ENCODE measurements at regions not wholly inside any gene's neighbourhood (a gene's known extent, or its start where the extent isn't known, plus 50 kb on each side); places are given as distances from the start of the nearest gene placed in this dataset.

DNA sequence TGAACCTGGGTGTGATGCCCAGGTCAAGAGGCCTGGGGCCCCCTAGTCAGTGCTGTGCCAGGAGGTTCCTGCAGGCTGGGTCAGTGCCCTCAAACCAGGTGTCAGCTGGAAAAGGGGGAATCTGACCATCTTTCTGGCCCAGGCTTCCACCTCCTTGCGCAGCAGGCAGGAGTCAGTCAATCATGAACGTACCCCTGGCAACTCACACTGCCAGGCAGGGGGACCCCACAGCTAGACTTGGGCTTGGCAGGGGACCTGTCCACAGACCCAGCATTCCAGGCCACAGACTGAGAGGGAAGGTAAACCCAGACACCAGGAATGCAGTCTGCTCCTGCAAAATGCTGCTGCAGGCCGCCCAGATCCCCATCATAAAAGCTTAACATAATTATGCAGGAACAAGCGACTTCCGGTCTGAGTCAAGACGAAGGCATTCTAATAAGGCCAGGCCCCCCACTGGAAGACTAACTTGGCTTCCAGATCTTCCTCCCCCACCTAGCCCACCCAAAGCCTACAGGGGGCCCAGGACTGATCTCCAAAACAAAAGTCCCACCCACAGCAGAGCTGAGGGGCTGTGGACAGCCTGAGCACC is 156.3 kb downstream of the BCOR start:
- no peak for DNase-seq

DNA sequence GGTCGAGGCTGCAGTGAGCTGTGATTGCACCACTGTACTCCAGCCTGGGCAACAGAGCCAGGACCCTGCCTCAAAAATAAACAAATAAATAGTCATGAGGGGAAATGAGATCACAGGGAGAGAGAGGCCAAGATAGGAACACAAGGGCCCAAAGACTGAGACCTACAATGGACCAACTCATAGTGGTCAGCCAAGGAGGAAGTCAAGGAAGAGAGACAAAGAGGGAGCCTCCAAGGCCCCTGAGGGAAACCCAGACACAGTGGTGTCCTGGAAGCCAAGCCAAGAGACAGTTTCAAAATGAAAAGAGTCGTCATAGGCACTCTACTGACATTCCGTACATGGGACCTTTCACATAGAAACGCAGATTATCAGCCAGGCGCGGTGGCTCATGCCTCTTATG is 153.3 kb downstream of the BCOR start:
- DNase-seq = no peak

DNA sequence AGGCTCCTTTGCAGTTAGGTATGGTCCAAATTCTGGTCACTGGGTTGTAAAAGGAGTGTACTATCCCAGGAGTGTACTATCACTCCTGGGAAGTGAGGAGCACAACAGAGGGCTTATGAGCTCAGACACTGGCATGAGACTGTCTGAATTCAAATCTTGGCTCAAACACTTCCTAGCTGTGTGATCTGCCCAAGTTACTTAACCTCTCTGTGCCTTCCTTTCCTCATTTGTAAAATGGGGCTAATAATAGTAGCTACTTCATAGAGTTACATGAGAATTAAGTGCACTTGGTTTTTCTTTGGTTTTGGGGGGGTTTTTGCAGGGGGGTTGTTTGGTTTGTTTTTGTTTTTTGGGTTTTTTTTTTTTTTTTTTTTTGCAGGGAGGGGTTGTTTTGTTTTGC is 152.0 kb downstream of the BCOR start:
- DNase-seq = no peak

DNA sequence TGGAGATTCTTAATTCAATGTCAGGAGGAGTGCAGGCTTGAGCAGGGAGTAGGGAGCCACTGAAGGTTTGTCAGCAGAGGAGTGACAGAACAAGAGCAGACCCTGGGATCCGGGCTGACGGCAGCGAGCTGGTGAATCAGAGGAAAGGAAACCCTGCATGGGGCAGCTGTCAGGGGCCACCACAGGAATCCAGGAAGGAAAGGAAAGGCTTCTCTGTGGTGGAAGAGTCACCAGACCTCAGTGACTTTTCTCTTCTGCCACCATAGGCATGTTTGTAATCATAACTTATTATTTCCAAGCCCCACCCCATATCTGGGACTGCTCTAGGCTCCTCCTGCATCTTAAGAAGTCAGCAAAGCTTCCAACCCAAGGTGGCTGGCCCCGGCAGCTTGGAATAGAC is 150.9 kb downstream of the BCOR start:
- no peak for DNase-seq

DNA sequence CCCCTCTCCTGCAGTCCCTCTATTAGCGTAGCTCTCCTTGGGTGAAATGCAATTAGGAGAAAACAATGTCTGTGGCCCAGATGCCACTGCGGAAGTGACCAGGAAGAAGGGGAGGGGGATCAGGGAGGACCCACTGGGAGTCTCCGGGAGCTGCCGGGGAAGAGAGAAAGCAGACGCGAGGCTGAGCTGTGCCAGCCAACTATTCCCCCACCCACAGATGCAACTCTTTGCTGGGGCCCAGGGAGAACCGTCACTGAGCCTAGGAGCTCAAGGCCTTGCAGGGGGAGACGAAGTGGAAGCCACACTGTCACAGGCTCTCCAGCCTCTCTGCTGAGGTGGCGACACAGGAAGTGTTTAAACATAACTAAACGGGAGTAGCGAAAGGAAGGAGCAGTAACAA is 149.2 kb downstream of the BCOR start:
- no peak for DNase-seq

DNA sequence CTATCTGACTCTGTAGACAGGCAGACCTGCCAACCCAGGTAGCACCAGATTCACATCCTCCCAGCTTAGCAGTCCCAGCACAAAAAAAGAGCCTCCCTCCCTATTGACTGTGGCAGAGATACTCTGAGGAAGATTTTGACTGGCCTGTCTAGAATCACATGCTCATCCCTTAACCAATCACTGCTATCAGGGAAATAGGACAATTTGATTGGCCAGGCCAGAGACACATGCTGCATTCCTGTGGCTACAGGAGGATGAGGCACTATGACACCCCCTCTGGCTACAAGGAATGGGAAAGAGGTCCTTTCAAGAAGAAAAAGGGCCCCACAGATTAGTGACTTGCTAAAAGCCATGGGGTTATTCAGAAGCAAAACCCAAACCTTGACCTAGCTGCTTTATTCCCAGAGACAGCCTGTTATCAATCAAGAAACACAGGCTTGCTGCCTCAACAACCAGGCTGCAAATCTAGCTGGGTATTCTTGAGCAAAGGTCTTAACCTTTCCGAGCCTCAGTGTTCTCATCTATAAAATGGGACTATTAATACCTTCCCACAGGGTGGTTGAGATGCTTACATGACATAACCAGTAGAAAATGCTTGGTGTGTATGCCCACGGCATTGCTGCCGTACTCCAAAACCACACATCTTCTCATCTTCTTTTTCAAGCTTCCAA is 147.6 kb downstream of the BCOR start:
- DNase-seq = no peak

DNA sequence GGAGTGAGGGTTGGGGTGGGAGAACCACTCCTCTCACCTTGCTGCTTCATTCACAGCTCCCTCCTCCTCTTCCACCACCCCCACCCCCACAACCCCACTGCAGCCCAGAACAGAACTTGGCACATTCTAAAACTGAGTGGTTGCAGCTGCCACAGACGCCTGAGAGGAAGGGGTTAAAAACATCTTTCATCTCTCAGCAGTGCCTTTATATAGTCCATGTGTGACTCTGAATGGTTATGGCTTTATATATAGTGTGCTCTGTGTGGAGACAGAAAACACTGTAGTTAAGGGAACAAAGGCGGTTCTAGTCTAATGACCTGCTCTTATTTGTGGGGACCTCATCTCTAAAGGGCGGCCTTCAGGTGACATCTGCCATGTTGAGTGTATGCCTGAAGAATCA is 144.8 kb downstream of the BCOR start:
- no peak for DNase-seq

DNA sequence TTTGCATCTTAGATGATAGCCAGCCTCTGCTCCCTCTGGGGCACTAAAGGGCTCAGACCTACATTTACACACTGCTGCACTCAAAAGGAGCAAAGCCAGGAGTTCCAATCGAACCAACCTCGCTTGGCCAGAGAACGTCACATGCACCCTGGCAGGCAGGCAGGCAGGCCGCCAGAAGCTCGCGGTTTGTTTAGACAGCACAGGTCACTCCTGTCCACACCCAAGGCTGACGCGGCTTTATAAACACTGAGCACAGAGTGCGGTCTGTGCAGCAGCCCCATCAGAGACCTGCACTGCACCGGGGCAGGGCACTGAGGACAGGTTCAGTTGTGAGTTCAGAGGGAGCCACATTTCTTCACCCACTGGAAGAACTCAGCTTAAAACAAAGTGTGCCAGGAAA is 143.9 kb downstream of the BCOR start:
- no peak for DNase-seq

DNA sequence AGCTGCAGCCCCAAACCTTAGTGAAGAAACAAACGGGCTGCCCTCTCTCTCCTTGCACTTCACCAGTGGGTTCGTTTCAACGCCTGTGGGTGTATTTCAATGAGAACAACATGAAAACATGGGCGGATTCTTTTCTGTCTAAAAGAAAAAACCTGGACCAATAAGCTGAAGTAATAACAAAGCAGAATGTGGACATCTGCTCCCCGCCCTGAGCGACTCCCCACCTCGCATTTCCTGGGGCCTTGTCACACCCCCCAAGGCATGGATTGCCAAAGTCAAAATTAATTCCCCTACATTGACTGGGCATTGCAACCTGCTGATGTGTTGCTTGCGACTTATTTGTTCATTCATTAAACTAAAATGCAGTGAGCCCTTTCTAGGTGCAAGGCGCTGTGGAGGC is 142.9 kb downstream of the BCOR start:
- DNase-seq = no peak

DNA sequence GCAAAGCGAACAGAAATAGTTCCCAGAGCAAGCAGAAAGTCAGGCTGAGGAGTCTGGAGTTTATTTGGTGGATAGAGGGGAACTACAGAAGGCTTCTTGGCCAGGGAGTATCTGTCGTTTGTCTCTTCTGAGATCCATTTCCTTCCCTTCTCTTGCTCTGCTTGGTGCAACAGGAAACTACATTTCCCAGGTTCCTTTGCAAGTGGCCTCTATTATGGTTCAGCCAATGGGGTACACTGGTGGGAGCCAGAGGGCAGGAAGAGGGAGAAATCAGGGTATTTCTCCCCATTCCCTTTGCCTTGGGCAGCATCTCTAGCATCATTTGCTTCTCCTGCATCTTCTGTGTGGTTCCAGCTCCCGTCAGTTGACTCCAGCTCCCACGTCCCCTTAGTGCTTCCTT is 142.1 kb downstream of the BCOR start:
- DNase-seq = no peak

DNA sequence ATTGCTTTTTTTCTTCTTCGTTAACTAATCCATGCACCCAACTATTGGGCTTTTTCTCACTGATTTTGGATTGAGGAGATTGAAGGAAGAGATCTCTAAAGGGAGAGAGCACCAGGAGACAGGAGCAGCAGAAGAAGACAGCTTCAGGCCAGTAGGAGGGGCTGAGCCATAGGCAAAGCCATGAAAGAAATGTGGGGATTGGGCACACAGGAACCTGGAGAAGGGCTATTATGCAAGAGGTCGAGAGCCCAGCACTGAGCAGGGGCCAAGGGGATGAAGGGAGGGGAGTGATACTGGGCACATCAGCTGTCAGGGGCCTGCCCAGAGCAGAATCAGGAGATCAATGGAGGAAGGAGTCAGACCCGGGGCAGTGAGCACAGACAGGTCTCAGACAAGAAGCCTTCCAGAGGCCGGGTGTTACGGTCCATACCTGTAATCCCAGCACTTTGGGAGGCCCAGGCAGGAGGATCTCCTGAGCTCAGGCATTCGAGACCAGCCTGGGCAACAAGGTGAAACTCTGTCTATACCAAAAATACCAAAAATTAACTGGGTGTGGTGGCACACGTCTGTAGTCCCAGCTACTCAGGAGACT is 140.9 kb downstream of the BCOR start:
- no peak for DNase-seq

DNA sequence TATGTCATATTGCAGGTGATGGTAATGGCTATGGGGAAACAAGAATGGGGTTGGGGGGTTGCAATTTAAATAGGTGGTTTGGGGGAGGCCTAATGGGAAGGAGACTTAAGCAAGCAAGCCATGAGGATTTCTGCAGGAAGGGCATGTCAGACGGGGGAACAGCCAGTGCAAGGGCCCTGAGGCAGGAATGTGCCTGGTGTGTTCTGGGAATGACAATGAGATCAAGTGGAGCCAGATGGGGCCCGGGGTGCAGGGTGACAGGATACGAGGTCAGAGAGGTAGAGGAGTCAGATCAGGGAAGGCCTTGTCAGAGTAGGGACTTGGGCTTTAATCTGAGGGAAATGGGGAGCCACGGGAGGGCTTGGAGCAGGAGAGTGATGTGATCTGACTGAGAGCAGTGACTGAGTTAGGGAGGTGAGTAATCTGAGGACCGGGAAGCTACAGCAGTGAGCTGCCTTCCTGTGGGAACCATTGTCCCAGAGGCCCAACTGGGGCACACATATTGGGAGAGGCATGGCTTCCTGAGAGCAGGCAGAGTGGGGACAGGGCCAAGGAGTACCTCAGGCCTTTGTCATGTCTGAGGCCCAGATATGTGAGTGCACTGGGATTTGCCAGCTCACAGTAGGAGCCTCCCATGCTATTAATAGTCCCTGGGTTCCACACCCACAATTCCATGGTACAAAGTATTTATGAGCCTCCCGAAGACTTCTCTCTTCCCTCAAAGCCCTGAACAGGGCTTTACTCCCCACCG is 139.8 kb downstream of the BCOR start:
- no peak for DNase-seq

DNA sequence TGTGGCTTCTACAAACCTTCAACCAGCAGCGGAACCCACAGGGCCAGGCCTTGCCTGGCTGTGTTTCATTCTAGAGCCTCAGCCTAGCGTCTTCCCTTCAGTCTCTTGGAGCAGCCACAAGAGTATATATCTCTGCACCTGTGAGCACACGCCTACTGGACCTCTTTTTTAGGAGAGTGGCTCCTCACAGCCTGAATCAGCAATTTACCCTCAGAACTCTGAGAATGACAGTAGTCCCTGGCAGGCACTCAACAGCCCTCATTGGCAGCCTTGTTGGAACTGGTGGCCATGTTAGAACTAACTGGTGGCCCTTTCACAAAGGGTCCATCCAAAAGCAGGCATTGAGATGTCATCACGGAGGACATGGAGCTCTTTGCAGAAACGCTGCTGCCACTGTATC is 138.9 kb downstream of the BCOR start:
- no peak for DNase-seq

DNA sequence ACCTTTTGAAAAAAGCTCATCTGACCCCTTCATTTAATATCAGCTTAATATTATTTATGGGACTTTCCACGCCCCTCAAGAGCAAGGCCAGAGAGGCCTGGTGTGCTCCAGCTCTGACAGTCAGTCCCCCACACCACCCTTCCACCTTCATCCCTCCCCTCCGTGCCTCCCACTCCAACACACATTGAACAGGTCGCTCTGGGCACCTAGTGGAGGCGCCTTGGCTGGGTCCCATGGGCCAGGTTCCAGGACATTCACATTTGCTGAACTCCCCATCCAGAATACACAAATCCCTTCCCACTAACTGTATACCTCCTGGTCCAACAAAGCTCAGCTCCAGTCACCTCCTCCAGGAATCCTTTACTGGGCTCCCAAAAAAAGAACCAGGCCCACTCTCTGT is 137.5 kb downstream of the BCOR start:
- DNase-seq = no peak

DNA sequence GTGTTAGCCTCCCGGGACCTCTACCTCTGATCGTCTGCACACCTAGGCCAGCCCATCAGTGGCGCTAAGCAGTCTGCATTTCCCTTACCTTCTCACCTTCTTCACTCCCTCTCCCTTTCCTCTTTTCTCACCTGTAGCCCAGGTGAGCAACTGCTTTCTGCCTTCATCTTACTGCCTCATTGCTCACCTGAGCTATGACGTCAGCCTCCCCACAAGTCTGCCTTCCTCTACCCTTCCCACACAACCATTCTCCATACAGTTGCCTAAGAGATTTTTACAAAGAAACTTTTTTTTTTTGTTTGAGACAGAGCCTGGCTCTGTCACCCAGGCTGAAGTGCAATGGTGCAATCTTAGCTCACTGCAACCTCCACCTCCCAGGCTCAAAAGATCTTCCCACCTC is 136.3 kb downstream of the BCOR start:
- no peak for DNase-seq

DNA sequence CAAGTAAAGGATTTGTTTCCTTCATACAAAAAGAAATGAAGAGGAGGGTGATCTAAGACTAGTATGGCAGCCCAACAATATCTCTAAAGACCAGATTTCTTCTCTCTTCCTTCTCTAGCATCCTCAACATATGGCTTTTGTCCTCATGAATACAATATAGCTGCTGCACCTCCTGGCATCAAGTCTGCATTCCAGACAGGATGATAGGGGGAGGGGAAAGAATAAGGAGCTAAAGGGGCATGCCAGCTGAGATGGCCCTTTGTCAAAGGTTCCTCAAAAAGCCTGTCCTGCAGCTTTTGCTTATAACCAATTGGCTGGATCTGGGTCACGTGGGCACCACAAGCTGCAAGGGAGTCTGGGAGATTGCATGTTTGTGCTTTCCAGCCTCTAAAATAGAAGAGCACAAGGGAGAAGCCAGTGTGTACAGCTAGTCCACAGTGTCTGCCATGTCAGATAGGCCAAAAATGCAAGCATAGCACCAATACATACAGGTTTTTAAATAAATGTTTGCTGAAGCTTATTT is 132.6 kb downstream of the BCOR start:
- no peak for DNase-seq

DNA sequence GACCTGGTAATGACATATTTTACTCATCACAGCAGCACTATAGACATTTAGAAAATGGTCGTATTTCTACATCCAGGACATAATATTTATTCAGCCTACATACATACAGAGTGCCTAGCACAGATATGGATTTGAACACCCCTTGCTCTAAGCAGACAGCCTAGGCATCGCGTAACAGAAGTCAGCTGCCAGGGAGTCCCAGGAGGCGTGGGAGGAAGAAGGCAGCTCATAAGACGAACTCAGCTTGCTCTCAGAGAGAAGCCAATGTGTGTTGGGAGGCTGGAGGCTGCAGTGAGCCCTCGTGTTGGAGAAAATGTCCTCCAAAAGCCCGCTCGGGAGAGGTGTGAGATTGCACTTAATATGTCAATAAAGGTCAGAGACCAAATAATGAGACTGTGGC is 131.6 kb downstream of the BCOR start:
- DNase-seq = no peak

DNA sequence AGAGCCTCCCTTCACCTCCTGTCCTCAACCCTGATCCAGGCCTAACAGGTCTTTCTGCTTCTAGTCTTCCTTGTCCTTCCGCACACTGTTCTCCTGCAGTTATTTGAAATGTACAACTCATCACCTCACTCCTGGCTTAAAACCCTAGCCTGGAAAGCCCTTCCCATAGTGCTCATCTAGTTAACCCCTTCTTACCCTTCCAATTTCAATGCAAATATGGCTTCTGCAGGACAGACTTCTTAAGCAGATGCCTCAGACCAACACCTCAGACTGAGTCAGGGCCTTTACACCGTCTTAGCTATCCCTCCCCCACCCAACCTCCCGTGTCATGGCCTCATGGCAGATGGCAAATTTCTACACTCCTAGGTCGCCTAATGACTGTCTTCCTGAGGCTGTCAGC is 130.4 kb downstream of the BCOR start:
- no peak for DNase-seq

DNA sequence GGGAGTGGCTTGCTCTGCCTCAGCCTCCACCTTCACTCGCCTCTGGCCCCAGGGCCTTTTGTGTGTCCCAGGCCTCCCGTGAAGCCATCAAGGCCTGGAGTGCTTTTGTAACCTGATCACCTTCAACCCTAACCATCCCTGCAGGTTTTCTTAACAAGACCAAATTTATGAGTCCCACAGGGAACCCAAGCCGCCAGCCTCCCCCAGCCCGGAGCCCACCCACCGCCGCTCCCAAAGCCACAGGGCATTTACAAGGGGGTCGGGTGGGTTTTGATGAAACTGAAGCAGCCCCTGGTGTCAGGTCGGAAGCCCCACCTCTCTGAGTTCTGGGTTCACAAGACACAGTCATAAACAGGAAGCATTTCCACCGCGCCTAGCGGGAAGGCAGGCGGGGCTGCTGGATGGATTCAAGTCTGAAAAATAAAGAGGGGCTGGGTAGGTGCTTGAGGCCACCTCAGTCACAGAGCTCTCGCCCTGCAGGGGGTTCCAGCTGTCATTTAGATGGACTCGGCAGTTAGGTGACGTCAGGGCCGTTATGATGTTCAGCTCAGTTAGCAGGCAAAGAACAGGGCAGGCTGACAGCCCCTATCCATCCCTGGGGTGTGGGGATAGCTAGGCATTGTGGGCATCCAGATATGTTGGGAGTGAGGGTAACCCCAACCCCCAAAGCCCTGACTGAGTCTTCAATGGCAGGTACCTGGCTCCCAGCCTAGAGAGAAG is 128.5 kb downstream of the BCOR start:
- DNase-seq = peak; percentile 0

DNA sequence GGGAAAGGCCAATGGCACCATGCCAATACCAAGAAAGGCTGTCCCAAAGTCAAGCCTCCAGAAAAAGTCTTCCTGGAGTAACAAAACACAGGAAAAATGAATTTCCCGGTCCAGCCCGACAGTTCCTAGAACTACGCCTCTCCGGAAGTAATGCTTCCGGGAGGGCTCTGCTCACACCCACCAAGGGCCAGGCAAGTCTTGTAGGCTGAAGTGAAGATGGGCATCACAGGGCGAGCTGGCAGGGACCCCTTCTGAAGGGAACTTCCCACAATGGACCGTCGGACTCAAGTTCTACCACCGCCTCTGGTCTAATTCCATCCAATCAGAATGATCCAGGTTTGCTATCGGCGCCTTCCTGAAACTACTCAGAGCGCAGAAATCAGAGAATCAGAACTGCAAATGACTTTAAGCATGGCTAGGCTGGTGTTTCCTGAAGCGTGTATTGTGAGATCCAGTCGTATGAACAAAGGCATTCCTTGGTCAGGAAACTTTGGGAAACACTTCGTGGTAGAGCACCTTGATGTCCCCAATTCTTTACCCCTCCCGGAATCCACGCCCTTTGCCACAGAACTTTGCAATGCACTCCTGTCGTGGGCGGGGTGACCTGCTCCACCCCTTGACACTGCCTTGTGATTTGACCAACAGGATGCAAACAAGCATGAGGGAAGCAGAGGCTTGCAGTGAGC is 127.8 kb downstream of the BCOR start:
- no peak for DNase-seq

DNA sequence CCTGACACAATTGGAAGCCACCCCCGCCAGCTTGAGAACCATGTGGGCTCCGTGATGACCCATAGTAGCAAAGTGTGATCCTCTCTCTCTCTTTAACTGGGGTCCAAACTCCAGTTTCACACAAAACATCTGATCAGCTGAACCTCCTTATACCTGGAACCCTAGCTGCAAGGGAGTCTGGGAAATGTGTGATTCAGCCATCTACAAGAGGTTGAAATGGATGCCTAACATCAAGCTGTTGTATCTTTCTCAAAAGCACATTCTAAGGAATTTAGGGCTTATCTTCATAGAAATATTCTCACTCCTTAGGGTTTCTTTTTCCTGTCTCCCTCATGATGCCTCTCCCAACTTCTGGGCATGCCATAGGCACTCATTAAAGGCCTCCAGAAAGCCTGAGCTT is 126.0 kb downstream of the BCOR start:
- DNase-seq = no peak

DNA sequence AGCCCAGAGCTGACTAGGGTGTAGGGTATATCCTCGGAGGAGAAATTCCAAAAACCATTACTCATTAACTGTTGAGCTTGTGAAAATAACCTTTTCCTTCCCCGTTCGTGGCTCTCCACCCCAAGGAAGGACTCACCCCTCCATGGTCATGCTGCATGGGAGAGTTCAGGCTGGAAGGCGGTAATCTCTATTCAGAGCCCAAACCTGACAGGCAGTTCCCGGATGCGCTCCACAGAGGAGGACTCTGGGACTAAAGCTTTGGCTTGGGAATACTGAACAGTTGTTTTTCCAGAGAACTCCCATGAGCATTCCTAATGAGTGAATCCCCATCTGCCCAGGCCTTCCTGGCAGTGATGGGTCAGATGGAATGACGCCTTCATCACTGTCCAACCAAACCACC is 125.4 kb downstream of the BCOR start:
- no peak for DNase-seq

DNA sequence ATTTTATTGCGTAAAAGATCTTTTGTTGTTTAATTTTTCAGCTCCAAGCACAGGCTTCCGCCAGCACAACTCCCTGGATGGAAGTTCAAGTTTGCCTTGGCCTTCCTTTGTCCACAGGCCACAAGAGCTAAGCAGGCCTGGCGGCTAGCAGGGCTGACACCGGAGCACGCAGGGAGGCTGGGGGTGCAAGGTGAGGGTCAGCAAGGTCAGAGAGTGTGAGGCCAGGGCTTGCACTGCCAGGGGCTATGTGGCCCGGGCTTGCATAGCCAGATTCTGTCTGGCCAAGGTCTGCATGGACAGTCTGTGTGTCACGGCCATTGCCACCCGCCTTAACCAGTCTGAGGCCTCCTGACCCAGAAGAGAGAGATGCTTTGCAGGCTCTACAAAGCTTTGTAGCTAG is 123.9 kb downstream of the BCOR start:
- DNase-seq = no peak

Measured in activated T-cell treated with anti-CD3 and anti-CD28 coated beads for 4 hours (primary cell).